WTC11 (cell line): ENCODE measurements at regions not wholly inside any gene's neighbourhood (a gene's known extent, or its start where the extent isn't known, plus 50 kb on each side); places are given as distances from the start of the nearest gene placed in this dataset.

Experiments
- ATAC-seq: fragments of 200-7000 bp; cut with Tn5 transposase; 2 replicates; pipeline ENCODE4 v1.10.0; 2021; ENCODE audit warnings: mild to moderate bottlenecking, moderate library complexity
- CTCF ChIA-PET: fragments of 300-600 bp; sonication (Branson Sonifier 250); formaldehyde crosslinking; loops from one replicate; lab custom pipeline; 2021; ENCODE audit warnings: antibody characterized with exemption; lab: Charles Lee
- POLR2A ChIA-PET: fragments of 350-600 bp; sonication (Branson Sonifier 250); formaldehyde crosslinking; loops from one replicate; lab custom pipeline; 2021; ENCODE audit warnings: antibody characterized with exemption; lab: Charles Lee
- DNase-seq: peaks from one replicate; pipeline ENCODE4 v3.0.0; 2021; ENCODE audit warnings: low spot score
- H3K27ac Mint-ChIP-seq: 2 replicates; pipeline ENCODE4 v1.8.0; 2021; ENCODE audit warnings: mixed read lengths
- H3K27me3 Mint-ChIP-seq: 2 replicates; pipeline ENCODE4 v1.8.0; 2021; ENCODE audit warnings: low read depth, mild to moderate bottlenecking, moderate library complexity, mixed read lengths
- H3K36me3 Mint-ChIP-seq: 2 replicates; pipeline ENCODE4 v1.8.0; 2021; ENCODE audit warnings: mixed read lengths
- H3K4me1 Mint-ChIP-seq: 2 replicates; pipeline ENCODE4 v1.8.0; 2022; ENCODE audit warnings: mixed read lengths
- H3K4me3 Mint-ChIP-seq: 2 replicates; pipeline ENCODE4 v1.8.0; 2021; ENCODE audit warnings: mild to moderate bottlenecking, moderate library complexity, mixed read lengths
- H3K9me3 Mint-ChIP-seq: 2 replicates; pipeline ENCODE4 v1.8.0; 2021; ENCODE audit warnings: mixed read lengths
- ATF2 ChIP-seq: sonication (generic); formaldehyde crosslinking; IDR thresholded peaks from 2 replicates; pipeline ENCODE4 v1.8.1; 2022; ENCODE audit warnings: low read depth, missing genetic modification reagents, borderline replicate concordance
- ATF3 ChIP-seq: sonication (generic); formaldehyde crosslinking; conservative IDR thresholded peaks from 2 replicates; pipeline ENCODE4 v1.8.1; 2022; ENCODE audit warnings: mild to moderate bottlenecking, missing genetic modification reagents
- CTCF ChIP-seq: fragments of 200-600 bp; IDR thresholded peaks from 2 replicates; pipeline ENCODE4 v1.8.0; 2022; ENCODE audit warnings: antibody characterized with exemption
- FOXP4 ChIP-seq: sonication (generic); formaldehyde crosslinking; IDR thresholded peaks from 2 replicates; pipeline ENCODE4 v1.8.0; 2022; ENCODE audit warnings: mild to moderate bottlenecking, missing genetic modification reagents
- GTF2I ChIP-seq: fragments of 250-450 bp; sonication (Bioruptor Pico); conservative IDR thresholded peaks from 2 replicates; pipeline ENCODE4 v1.4.0; 2021; ENCODE audit warnings: mild to moderate bottlenecking
- IRF1 ChIP-seq: sonication (generic); formaldehyde crosslinking; IDR thresholded peaks from 2 replicates; pipeline ENCODE4 v1.8.0; 2023; ENCODE audit warnings: missing genetic modification reagents
- JAZF1 ChIP-seq: fragments of 250-450 bp; sonication (Bioruptor Pico); IDR thresholded peaks from 2 replicates; pipeline ENCODE4 v1.9.0; 2021; ENCODE audit warnings: moderate library complexity, mild to moderate bottlenecking, inconsistent platforms
- MAX ChIP-seq: sonication (generic); formaldehyde crosslinking; IDR thresholded peaks from 2 replicates; pipeline ENCODE4 v1.8.0; 2022; ENCODE audit warnings: mild to moderate bottlenecking, missing genetic modification reagents
- NFYB ChIP-seq: sonication (generic); formaldehyde crosslinking; conservative IDR thresholded peaks from 2 replicates; pipeline ENCODE4 v1.8.0; 2022; ENCODE audit warnings: low read depth, missing genetic modification reagents
- NR3C1 ChIP-seq: sonication (generic); formaldehyde crosslinking; conservative IDR thresholded peaks from 2 replicates; pipeline ENCODE4 v1.8.1; 2023; ENCODE audit warnings: low read depth, mild to moderate bottlenecking, missing genetic modification reagents
- ZBTB21 ChIP-seq: sonication (generic); formaldehyde crosslinking; IDR thresholded peaks from 2 replicates; pipeline ENCODE4 v1.8.1; 2023; ENCODE audit warnings: mild to moderate bottlenecking, missing genetic modification reagents, borderline replicate concordance
- ZBTB43 ChIP-seq: sonication (generic); formaldehyde crosslinking; IDR thresholded peaks from 2 replicates; pipeline ENCODE4 v1.8.1; 2023; ENCODE audit warnings: mild to moderate bottlenecking, missing genetic modification reagents
- ZNF138 ChIP-seq: sonication (generic); formaldehyde crosslinking; conservative IDR thresholded peaks from 2 replicates; pipeline ENCODE4 v1.8.1; 2022; ENCODE audit warnings: mild to moderate bottlenecking, moderate library complexity, missing genetic modification reagents
- ZNF219 ChIP-seq: sonication (generic); formaldehyde crosslinking; IDR thresholded peaks from 2 replicates; pipeline ENCODE4 v1.8.0; 2023; ENCODE audit warnings: missing genetic modification reagents, mild to moderate bottlenecking, borderline replicate concordance
- ZNF416 ChIP-seq: fragments of 250-450 bp; sonication (Bioruptor Pico); IDR thresholded peaks from 2 replicates; pipeline ENCODE4 v1.9.0; 2021; ENCODE audit warnings: mild to moderate bottlenecking, inconsistent platforms
- ZNF423 ChIP-seq: fragments of 250-450 bp; sonication (Bioruptor Pico); IDR thresholded peaks from 2 replicates; pipeline ENCODE4 v2.1.2; 2022; ENCODE audit warnings: mild to moderate bottlenecking, moderate library complexity
- ZNF425 ChIP-seq: fragments of 250-450 bp; sonication (Bioruptor Pico); conservative IDR thresholded peaks from 2 replicates; pipeline ENCODE4 v1.9.0; 2021; ENCODE audit warnings: mild to moderate bottlenecking
- ZNF532 ChIP-seq: fragments of 250-450 bp; sonication (Bioruptor Pico); IDR thresholded peaks from 2 replicates; pipeline ENCODE4 v1.9.0; 2021; ENCODE audit warnings: mild to moderate bottlenecking, borderline replicate concordance

GRCh38 chr2:12199491-12200211 lies 453.2 kb downstream of the LPIN1 start:
- CTCF ChIA-PET = interaction anchor here (0.6 kb wide), 2 partner anchors 121 to 274 kb away, joined by 4 read pairs; no protein-coding TSS in a partner anchor
- Mint-ChIP-seq H3K4me1 (peaks cover 17% of the 10 kb centered on the region), H3K9me3 (peaks cover 33% of the 10 kb centered on the region), H3K4me3 (no peak overlapping the region), H3K27ac (no peak overlapping the region), H3K27me3 (no peaks in the 10 kb centered on the region; the same call in 1 of the 2 replicates), H3K36me3 (peaks cover 11% of the 10 kb centered on the region)
- ATAC-seq = no peak
- DNase-seq = no peak
- TF ChIP-seq FOXP4 (CRISPR knock-in tag) (no peak), ZNF425 (CRISPR knock-in tag) (no peak), NFYB (CRISPR knock-in tag) (no peak), ATF2 (no peak), IRF1 (CRISPR knock-in tag) (no peak), NR3C1 (CRISPR knock-in tag) (no peak), ATF3 (no peak), ZBTB21 (no peak), CTCF (no peak), ZNF423 (CRISPR knock-in tag) (no peak), ZNF416 (CRISPR knock-in tag) (no peak), GTF2I (CRISPR knock-in tag) (no peak), MAX (no peak), ZBTB43 (CRISPR knock-in tag) (no peak), ZNF532 (CRISPR knock-in tag) (no peak), ZNF219 (CRISPR knock-in tag) (no peak), JAZF1 (CRISPR knock-in tag) (no peak), ZNF138 (CRISPR knock-in tag) (no peak)
- POLR2A ChIA-PET = interaction anchor here (0.6 to 0.7 kb wide), 2 partner anchors 89 to 180 kb away, joined by 7 read pairs; no protein-coding TSS in a partner anchor
